ENCODE measurements at regions not wholly inside any gene's neighbourhood (a gene's known extent, or its start where the extent isn't known, plus 50 kb on each side); places are given as distances from the start of the nearest gene placed in this dataset.
"Not testable (repeated sequence)": the region's sequence is repeated elsewhere in the genome, so short reads cannot be mapped to it uniquely, and the experiment has no call there.

- no peak for FAIRE-seq
Observed at GRCh38 chrX:39484159-39485068, 613.3 kb downstream of the BCOR start.

GRCh38 chrX:39487166-39487968, 610.4 kb downstream of the BCOR start:
- FAIRE-seq: no peak

- no peak for FAIRE-seq
Observed at GRCh38 chrX:39487969-39488330, 609.8 kb downstream of the BCOR start.

- FAIRE-seq: no peak
Observed at GRCh38 chrX:39491548-39492297, 606.0 kb downstream of the BCOR start.

GRCh38 chrX:39492497-39493162, 605.1 kb downstream of the BCOR start:
- no peak for FAIRE-seq

- peak; percentile 70 for FAIRE-seq
Observed at GRCh38 chrX:39493168-39493567, 604.6 kb downstream of the BCOR start.

GRCh38 chrX:39497117-39497516, 600.6 kb downstream of the BCOR start:
- FAIRE-seq: not testable (repeated sequence)

GRCh38 chrX:39497702-39498265, 600.0 kb downstream of the BCOR start:
- FAIRE-seq: no peak

- FAIRE-seq: peak; percentile 5
Observed at GRCh38 chrX:39499996-39500395, 597.8 kb downstream of the BCOR start.

GRCh38 chrX:39501822-39502221, 595.9 kb downstream of the BCOR start:
- FAIRE-seq: no peak

GRCh38 chrX:39502486-39502885, 595.3 kb downstream of the BCOR start:
- no peak for FAIRE-seq

- peak; percentile 83 for FAIRE-seq
Observed at GRCh38 chrX:39504227-39504626, 593.5 kb downstream of the BCOR start.

GRCh38 chrX:39504850-39505259, 592.9 kb downstream of the BCOR start:
- FAIRE-seq: no peak

GRCh38 chrX:39506131-39506530, 591.6 kb downstream of the BCOR start:
- FAIRE-seq: no peak

GRCh38 chrX:39507034-39507433, 590.7 kb downstream of the BCOR start:
- FAIRE-seq: no peak

GRCh38 chrX:39507617-39508299, 590.0 kb downstream of the BCOR start:
- FAIRE-seq: no peak

- no peak for FAIRE-seq
Observed at GRCh38 chrX:39508300-39508692, 589.5 kb downstream of the BCOR start.

- no peak for FAIRE-seq
Observed at GRCh38 chrX:39509157-39509556, 588.6 kb downstream of the BCOR start.

GRCh38 chrX:39513836-39514235, 583.9 kb downstream of the BCOR start:
- no peak for FAIRE-seq

GRCh38 chrX:39514801-39515200, 583.0 kb downstream of the BCOR start:
- FAIRE-seq: no peak

GRCh38 chrX:39516427-39516841, 581.3 kb downstream of the BCOR start:
- no peak for FAIRE-seq
